H1 (cell line): ENCODE measurements at regions not wholly inside any gene's neighbourhood (a gene's known extent, or its start where the extent isn't known, plus 50 kb on each side); places are given as distances from the start of the nearest gene placed in this dataset.

ENCODE experiments used
- EP300 ChIP-seq, 2 experiments: IDR thresholded peaks; 1 replicate in 1 of 2; 2 replicates in 1 of 2; pipeline ENCODE4 v1.6.1; 2011 to 2012; ENCODE audit warnings: low read depth in 2 of 2, low read length in 2 of 2, mild to moderate bottlenecking in 2 of 2, borderline replicate concordance in 1 of 2, inconsistent platforms in 1 of 2, moderate library complexity in 1 of 2
- HDAC6 ChIP-seq: IDR thresholded peaks from one replicate; pipeline ENCODE4 v1.7.1; 2012; ENCODE audit warnings: low read depth, mild to moderate bottlenecking, inconsistent platforms, low read length, moderate library complexity
- MAX ChIP-seq: IDR thresholded peaks from 2 replicates; pipeline ENCODE4 v1.6.1; 2012; ENCODE audit warnings: inconsistent platforms
- TAF7 ChIP-seq: optimal IDR thresholded peaks from 2 replicates; pipeline ENCODE3; 2011; ENCODE audit warnings: low read depth, mild to moderate bottlenecking, inconsistent platforms, low read length, moderate library complexity, borderline replicate concordance

DNA sequence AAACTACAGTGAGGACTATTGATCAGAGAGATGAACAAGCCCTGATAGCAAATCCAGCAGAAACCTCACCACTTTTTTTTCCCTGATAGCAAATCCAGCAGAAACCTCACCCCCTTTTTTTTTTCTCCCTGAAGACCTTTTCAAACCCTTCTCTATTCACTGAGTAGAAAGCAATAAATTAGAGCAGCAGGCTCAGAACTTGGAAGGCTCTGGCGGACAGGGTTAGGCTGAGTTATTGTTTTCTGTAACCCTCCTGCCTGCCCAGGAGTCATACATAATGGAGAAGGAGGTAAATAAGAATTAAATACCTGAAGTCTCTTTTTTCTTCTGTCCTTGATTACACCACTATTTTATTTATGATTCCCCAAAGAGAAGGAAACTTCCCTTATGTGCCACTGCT, 136.3 kb upstream of the SNX2 start (continued):
- TF ChIP-seq EP300 (IDR thresholded peaks at IDR 0.05; ENCODE audit: borderline replicate concordance in 1 of 2, low read depth in 2 of 2, low read length in 2 of 2) (no peak), TAF7 (no peak), HDAC6 (no peak), MAX (no peak)
- TF ChIP-seq, all 59 proteins: peak for 0
